Stomach smooth muscle (tissue), 2 donors: ENCODE measurements at regions not wholly inside any gene's neighbourhood (a gene's known extent, or its start where the extent isn't known, plus 50 kb on each side); places are given as distances from the start of the nearest gene placed in this dataset.

Experiments used
- H3K27ac ChIP-seq: one replicate; pipeline ENCODE4 v1.7.0; 2013; ENCODE audit warnings: mild to moderate bottlenecking, low read length, inconsistent platforms
- H3K27me3 ChIP-seq, 2 donors: one replicate each; pipeline ENCODE4 v1.7.0; 2013; ENCODE audit warnings: low read length in 2 of 2; ENCODE audit not compliant: insufficient read depth in 2 of 2, control insufficient read depth in 1 of 2
- H3K36me3 ChIP-seq, 2 donors: one replicate each; pipeline ENCODE4 v1.7.0; 2013; ENCODE audit warnings: low read length in 2 of 2; ENCODE audit not compliant: control insufficient read depth in 2 of 2, insufficient read depth in 2 of 2
- H3K4me1 ChIP-seq: one replicate; pipeline ENCODE4 v1.7.0; 2013; ENCODE audit warnings: low read length; ENCODE audit not compliant: control insufficient read depth, insufficient read depth
- H3K4me3 ChIP-seq, 2 donors: one replicate each; pipeline ENCODE4 v1.7.0; 2013; ENCODE audit warnings: low read length in 2 of 2
- H3K9ac ChIP-seq, 2 donors: one replicate each; pipeline ENCODE4 v1.7.0; 2013; ENCODE audit warnings: low read length in 2 of 2, mild to moderate bottlenecking in 1 of 2
- H3K9me3 ChIP-seq, 2 donors: one replicate each; pipeline ENCODE4 v1.7.0; 2013; ENCODE audit warnings: low read length in 2 of 2; ENCODE audit not compliant: control insufficient read depth in 2 of 2
- donor health status: healthy.
- donor health status: Pancreatic carcinoma.

- Histone ChIP-seq H3K27me3 (no peaks in the 10 kb centered on the region), H3K9me3 (no peaks in the 10 kb centered on the region), H3K4me1 (peaks cover 16% of the 10 kb centered on the region), H3K9ac (no peak overlapping the region), H3K36me3 (no peaks in the 10 kb centered on the region), H3K4me3 (peak overlapping the region in 1 of 2 donors; percentile 3), H3K27ac (no peak overlapping the region)
Observed at GRCh38 chr15:35626571-35627318, 80.8 kb upstream of the DPH6 start.

- no peak overlapping the region for H3K27ac ChIP-seq
- no peaks in the 10 kb centered on the region for H3K9me3 ChIP-seq
- no peak overlapping the region for H3K4me3 ChIP-seq
- H3K36me3 ChIP-seq, result no peaks in the 10 kb centered on the region
- no peaks in the 10 kb centered on the region for H3K27me3 ChIP-seq
- H3K9ac ChIP-seq, result no peak overlapping the region
- peaks cover 16% of the 10 kb centered on the region for H3K4me1 ChIP-seq
Observed at GRCh38 chr15:35627696-35628095, 81.7 kb upstream of the DPH6 start.

- no peak overlapping the region for H3K4me3 ChIP-seq
- no peaks in the 10 kb centered on the region for H3K36me3 ChIP-seq
- no peak overlapping the region for H3K27ac ChIP-seq
- H3K9ac ChIP-seq, result no peak overlapping the region
- H3K9me3 ChIP-seq, result no peaks in the 10 kb centered on the region
- peaks cover 15% of the 10 kb centered on the region for H3K4me1 ChIP-seq
- H3K27me3 ChIP-seq, result no peaks in the 10 kb centered on the region
Observed at GRCh38 chr15:35629766-35630165, 83.8 kb upstream of the DPH6 start.

- peaks cover 9% of the 10 kb centered on the region for H3K4me1 ChIP-seq
- no peaks in the 10 kb centered on the region for H3K27me3 ChIP-seq
- no peaks in the 10 kb centered on the region for H3K9me3 ChIP-seq
- H3K9ac ChIP-seq, result no peak overlapping the region
- no peaks in the 10 kb centered on the region for H3K36me3 ChIP-seq
- no peak overlapping the region for H3K27ac ChIP-seq
- no peak overlapping the region for H3K4me3 ChIP-seq
Observed at GRCh38 chr15:35630532-35630931, 84.6 kb upstream of the DPH6 start.

- H3K9ac ChIP-seq, result no peak overlapping the region
- no peak overlapping the region for H3K27ac ChIP-seq
- H3K27me3 ChIP-seq, result no peaks in the 10 kb centered on the region
- no peaks in the 10 kb centered on the region for H3K36me3 ChIP-seq
- no peaks in the 10 kb centered on the region for H3K9me3 ChIP-seq
- H3K4me1 ChIP-seq, result peaks cover 9% of the 10 kb centered on the region
- no peak overlapping the region for H3K4me3 ChIP-seq
Observed at GRCh38 chr15:35630985-35631384, 85.0 kb upstream of the DPH6 start.

- H3K9ac ChIP-seq, result no peak overlapping the region
- no peak overlapping the region for H3K4me3 ChIP-seq
- no peaks in the 10 kb centered on the region for H3K27me3 ChIP-seq
- no peaks in the 10 kb centered on the region for H3K9me3 ChIP-seq
- no peak overlapping the region for H3K27ac ChIP-seq
- H3K36me3 ChIP-seq, result no peaks in the 10 kb centered on the region
- H3K4me1 ChIP-seq, result no peaks in the 10 kb centered on the region
Observed at GRCh38 chr15:35633677-35634076, 87.7 kb upstream of the DPH6 start.

GRCh38 chr15:35646790-35647189 lies 100.8 kb upstream of the DPH6 start:
- H3K27me3 ChIP-seq, result no peaks in the 10 kb centered on the region
- no peak overlapping the region for H3K9ac ChIP-seq
- no peak overlapping the region for H3K27ac ChIP-seq
- no peaks in the 10 kb centered on the region for H3K4me1 ChIP-seq
- H3K9me3 ChIP-seq, result peaks cover 0 to 2% of the 10 kb centered on the region in 2 donors
- no peaks in the 10 kb centered on the region for H3K36me3 ChIP-seq
- H3K4me3 ChIP-seq, result no peak overlapping the region

GRCh38 chr15:35647303-35647702 lies 101.3 kb upstream of the DPH6 start:
- no peaks in the 10 kb centered on the region for H3K27me3 ChIP-seq
- H3K4me3 ChIP-seq, result no peak overlapping the region
- H3K4me1 ChIP-seq, result no peaks in the 10 kb centered on the region
- no peaks in the 10 kb centered on the region for H3K36me3 ChIP-seq
- no peak overlapping the region for H3K9ac ChIP-seq
- no peak overlapping the region for H3K27ac ChIP-seq
- peaks cover 0 to 2% of the 10 kb centered on the region in 2 donors for H3K9me3 ChIP-seq

- H3K4me1 ChIP-seq, result no peaks in the 10 kb centered on the region
- H3K4me3 ChIP-seq, result no peak overlapping the region
- no peaks in the 10 kb centered on the region for H3K36me3 ChIP-seq
- peaks cover 0 to 2% of the 10 kb centered on the region in 2 donors for H3K9me3 ChIP-seq
- no peak overlapping the region for H3K27ac ChIP-seq
- no peaks in the 10 kb centered on the region for H3K27me3 ChIP-seq
- H3K9ac ChIP-seq, result no peak overlapping the region
Observed at GRCh38 chr15:35648941-35649340, 103.0 kb upstream of the DPH6 start.

GRCh38 chr15:35649575-35649974 lies 103.6 kb upstream of the DPH6 start:
- no peaks in the 10 kb centered on the region for H3K36me3 ChIP-seq
- H3K9ac ChIP-seq, result no peak overlapping the region
- H3K27ac ChIP-seq, result no peak overlapping the region
- peaks cover 0 to 2% of the 10 kb centered on the region in 2 donors for H3K9me3 ChIP-seq
- H3K4me1 ChIP-seq, result no peaks in the 10 kb centered on the region
- no peak overlapping the region for H3K4me3 ChIP-seq
- no peaks in the 10 kb centered on the region for H3K27me3 ChIP-seq

GRCh38 chr15:35654332-35654731 lies 108.4 kb upstream of the DPH6 start:
- Histone ChIP-seq H3K27ac (no peak overlapping the region), H3K4me1 (no peaks in the 10 kb centered on the region), H3K27me3 (no peaks in the 10 kb centered on the region), H3K9me3 (no peaks in the 10 kb centered on the region), H3K9ac (no peak overlapping the region), H3K36me3 (no peaks in the 10 kb centered on the region), H3K4me3 (no peak overlapping the region)
